H7 (cell line): ENCODE measurements at regions not wholly inside any gene's neighbourhood (a gene's known extent, or its start where the extent isn't known, plus 50 kb on each side); places are given as distances from the start of the nearest gene placed in this dataset.
A peak's percentile ranks its signal among the peaks of the same experiment; 100 is the strongest.

Experiments
- DNase-seq: peaks from one replicate; pipeline ENCODE4 v3.0.0; 2012
- H3K27me3 ChIP-seq: 2 replicates; pipeline ENCODE4 v1.6.0; 2011; ENCODE audit warnings: mild to moderate bottlenecking, low read length; ENCODE audit not compliant: control insufficient read depth, insufficient read depth
- H3K36me3 ChIP-seq: replicated peaks from 2 replicates; pipeline ENCODE4 v1.5.1; 2011; ENCODE audit warnings: low read length; ENCODE audit not compliant: control insufficient read depth, insufficient read depth
- H3K4me3 ChIP-seq: 2 replicates; pipeline ENCODE4 v1.5.1; 2011; ENCODE audit warnings: low read depth, mild to moderate bottlenecking, control low read depth, low read length, moderate library complexity; ENCODE audit not compliant: insufficient read depth

DNA sequence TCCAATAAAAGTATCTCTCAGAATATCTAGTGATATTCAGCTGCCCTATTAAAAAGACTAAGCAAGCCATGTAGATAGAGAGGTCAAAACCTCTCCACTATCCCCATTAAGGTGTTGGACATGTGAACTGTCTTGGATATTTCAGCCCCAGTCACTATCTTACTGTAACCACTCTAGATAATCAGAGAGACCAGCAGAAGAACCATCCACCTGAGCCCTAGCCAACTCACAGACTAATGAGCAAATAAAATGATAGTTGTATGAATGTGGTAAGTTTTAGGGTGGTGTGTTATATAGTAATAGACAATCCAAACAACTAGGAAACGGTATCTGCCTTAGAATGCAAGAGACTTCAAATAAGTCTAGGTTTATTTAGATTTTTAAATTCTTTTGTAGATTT, 268.6 kb upstream of the KLF14 start:
- no peak for DNase-seq
- Histone ChIP-seq H3K36me3 (no peaks in the 10 kb centered on the region), H3K27me3 (no peaks in the 10 kb centered on the region), H3K4me3 (no peak overlapping the region)

DNA sequence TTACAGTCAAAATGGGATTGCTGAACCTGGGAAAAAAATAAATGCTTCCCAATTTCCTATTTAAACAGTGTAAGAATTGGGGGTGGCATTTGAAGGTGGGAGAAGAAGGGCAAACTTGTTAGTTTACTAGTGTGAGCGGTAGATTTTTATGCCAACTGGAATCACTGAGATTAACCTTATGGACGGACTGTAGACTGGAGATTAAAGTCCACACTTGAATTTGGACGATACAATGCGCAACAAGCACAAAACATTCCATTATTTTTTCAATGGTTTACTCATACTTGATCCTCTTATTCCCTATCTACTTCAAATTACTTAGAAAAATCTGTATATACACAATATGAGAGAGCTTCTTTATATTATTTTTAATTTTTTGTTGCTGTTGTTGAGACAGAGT, 269.6 kb upstream of the KLF14 start:
- DNase-seq = no peak
- no peaks in the 10 kb centered on the region for H3K36me3 ChIP-seq
- no peaks in the 10 kb centered on the region for H3K27me3 ChIP-seq
- no peak overlapping the region for H3K4me3 ChIP-seq

DNA sequence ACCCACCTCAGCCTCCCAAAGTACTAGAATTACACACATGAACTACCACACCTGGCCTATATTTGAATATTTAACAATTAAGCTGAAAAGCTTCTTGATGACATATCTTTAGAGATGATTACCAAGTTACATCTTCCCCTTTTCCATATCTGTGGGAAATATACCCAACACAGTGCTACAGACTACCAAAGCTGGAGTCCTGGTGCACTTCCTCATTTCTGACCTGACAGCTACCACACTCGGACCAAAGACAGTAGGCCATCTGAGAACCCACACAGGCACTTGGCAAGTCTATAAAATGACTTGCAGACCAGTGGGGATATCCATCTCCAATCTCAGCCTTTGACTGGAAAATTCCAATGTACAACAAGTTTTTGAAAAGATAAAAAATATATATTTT, 270.4 kb upstream of the KLF14 start:
- no peak for DNase-seq
- Histone ChIP-seq H3K27me3 (no peaks in the 10 kb centered on the region), H3K4me3 (no peak overlapping the region), H3K36me3 (no peaks in the 10 kb centered on the region)

DNA sequence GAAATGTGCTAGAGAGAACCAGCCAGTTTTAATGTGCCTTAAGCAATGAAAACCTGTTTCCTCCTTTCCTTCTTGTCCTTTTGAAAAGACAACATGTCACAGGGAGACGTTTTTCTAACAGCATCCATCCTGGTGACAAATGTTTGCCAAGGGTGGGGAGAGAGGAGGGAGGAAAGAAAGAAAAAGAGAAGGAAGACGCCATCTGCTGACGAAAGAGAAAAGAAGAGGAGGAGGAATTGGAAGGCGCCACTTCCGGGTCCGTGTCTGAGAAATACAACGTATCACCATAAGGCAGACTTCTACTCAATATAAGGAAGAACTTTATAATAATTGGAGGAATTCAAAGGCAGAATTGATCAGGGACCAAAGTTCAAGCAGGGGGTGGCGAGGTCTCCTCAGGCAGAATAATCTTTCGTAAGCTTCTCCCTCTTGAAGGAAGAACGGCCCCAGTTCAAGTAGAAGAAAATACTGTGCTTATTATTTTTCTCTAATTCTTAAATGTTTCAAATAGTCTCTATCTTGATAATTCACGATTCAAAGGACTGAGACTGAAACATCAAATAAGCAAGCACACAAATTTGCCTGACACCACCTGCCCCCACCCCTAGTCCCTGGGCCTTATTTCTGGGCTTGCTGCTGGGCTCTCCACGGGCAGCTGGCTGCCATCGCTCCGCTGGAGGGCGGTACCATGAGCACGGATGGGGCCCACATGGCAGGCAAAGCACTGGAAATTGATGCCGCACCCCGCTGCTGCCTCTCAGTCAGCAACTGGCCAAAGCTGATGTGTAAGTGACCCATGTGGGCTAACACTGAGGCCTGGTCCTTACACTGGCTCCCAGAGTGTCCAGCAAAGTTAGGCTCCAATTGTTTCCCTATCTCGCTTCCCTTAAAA, 273.7 kb upstream of the KLF14 start:
- H3K27me3 ChIP-seq = no peaks in the 10 kb centered on the region
- no peaks in the 10 kb centered on the region for H3K36me3 ChIP-seq
- H3K4me3 ChIP-seq = no peak overlapping the region
- DNase-seq = peak; percentile 77

DNA sequence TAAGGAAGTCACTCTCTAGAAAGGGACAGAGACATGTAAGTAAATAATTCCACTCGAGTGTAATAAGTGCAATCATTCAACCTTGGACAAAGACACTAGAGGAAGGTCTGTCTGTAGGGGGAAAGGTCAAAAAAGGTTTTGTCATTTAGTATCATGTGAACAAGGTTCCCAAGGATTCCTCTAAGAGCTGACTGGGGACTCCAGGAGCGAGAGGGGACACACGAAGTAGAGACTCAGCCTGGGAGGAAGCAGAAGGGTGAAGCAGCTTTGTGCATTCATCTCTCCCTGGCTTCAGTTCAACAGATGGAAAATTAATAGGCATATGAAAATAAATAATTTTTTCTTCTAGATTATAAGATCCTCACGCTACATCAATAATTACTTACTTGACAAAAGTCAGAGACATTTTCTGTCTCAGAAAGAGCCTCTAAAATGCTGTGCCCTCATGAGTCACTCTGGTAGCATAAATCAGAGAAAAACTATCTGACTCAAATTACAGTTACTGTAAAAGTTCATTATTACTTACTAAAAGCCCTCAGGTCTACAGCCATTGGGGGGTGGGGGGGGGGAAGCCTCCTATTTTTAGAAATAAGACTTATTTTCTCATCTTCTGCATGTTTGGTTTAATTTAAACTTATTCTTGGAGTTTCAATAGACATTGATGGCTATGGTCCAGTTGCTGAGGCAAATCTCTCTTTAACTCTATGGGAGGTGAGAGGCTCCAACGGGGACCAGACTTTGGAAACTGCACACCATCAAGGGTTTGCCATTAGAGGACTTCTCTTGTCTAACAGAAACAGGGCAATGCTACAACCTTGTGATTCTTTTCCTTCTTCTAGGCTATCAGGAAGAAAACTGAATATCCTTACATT, 275.1 kb upstream of the KLF14 start:
- Histone ChIP-seq H3K36me3 (no peaks in the 10 kb centered on the region), H3K27me3 (no peaks in the 10 kb centered on the region), H3K4me3 (no peak overlapping the region)
- DNase-seq = no peak

DNA sequence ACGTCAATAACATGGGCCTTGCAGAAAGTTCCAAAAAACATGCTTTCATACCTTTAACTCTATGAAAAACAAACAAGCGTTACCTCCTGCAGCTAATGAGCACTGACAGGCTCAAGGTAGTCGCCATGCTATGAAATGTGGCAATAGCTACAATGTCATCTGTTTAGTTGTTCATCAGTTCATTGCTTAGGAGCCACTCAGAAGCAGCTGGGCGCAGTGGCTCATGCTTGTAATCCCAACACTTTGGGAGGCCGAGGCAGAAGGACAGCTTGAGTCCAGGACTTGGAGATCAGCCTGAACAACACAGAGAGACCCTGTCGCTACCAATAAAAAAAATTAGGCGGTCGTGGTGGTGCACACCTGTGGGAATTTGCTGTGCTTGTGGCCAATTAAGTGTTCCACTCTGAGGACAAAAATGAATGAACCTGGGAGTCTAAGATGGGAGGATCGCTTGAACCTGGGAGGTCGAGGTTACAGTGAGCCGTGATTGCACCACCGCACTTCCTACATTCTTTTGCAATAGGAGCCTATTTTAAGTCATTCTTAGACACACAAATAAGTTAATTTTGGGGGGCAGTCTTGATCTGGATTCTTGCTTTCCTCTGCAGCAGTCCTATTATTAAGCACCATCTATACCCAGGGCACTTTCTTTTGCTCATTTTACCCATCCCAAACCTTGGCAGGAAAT, 276.2 kb upstream of the KLF14 start:
- DNase-seq = no peak
- Histone ChIP-seq H3K36me3 (no peaks in the 10 kb centered on the region), H3K4me3 (no peak overlapping the region), H3K27me3 (no peaks in the 10 kb centered on the region)

DNA sequence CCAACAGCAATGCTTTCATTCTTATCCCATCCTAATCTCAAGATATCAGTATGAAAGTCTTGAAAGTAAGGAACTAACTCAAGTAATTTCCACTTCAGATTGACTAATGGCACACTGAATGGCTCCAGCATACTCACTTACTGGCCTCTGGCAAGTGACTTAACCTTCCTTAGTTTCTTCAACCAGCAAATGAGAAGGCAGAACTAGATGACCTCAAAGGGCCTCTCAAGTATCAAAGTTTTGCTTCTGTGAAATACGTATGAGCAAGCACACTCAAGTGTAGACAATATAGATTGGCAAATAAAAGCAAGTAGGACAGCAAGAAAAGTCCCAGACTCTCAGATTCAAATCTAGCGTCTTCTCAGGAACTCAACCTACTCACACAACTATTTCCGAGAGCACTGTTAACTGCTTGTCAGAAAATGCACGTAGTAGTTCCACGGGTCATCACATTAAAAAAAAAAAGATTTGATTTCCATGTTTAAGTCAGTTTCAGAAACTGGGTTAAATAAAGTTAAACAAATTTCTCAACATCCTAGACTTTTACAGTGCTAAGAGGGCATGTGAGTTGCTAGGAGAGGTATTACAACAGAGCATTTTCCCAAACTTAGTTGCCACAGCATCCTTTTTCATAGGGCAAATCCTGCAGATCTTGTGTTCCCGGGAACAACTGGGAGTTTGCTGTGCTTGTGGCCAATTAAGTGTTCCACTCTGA, 276.9 kb upstream of the KLF14 start:
- no peaks in the 10 kb centered on the region for H3K36me3 ChIP-seq
- H3K4me3 ChIP-seq = no peak overlapping the region
- H3K27me3 ChIP-seq = no peaks in the 10 kb centered on the region
- DNase-seq = no peak

DNA sequence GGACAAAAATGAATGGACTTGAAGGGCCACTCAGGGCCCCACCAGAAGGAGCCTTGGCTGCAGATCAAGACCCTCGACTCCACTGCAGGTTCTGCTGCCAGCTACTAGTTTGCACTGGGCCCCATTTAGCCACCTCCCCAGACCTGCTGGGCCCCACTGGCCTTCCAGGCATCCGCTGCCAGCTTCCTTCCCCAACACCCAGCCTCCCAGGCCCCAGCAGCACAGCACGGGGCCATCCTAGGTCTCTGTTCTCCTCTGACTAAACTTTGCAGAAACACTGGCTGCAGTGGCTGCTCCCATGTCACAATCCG, 277.4 kb upstream of the KLF14 start:
- peak; percentile 64 for DNase-seq

DNA sequence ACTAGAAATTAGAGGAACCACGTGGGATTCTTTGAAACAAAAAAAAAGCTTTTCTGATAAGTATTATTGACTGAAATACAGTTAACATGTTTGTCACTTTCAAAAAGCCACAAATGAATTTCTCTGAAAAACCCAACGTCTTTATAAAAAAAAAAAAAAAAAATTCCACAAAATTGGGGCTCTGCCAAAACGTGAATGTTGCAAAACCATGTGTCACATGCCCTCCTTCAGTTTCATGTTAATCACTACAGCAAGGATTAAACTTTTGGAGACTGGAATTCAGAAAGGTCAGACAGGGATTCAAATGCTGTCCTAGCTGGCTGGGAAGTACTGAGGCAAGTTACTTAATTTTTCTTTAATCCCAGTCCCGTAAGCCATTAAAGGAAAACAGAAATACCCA, 278.0 kb upstream of the KLF14 start:
- Histone ChIP-seq H3K4me3 (no peak overlapping the region), H3K27me3 (no peaks in the 10 kb centered on the region), H3K36me3 (no peaks in the 10 kb centered on the region)
- DNase-seq = no peak

More for the DNA sequence above, 277.4 kb upstream of the KLF14 start:
- Histone ChIP-seq H3K36me3 (no peaks in the 10 kb centered on the region), H3K27me3 (no peaks in the 10 kb centered on the region), H3K4me3 (no peak overlapping the region)

DNA sequence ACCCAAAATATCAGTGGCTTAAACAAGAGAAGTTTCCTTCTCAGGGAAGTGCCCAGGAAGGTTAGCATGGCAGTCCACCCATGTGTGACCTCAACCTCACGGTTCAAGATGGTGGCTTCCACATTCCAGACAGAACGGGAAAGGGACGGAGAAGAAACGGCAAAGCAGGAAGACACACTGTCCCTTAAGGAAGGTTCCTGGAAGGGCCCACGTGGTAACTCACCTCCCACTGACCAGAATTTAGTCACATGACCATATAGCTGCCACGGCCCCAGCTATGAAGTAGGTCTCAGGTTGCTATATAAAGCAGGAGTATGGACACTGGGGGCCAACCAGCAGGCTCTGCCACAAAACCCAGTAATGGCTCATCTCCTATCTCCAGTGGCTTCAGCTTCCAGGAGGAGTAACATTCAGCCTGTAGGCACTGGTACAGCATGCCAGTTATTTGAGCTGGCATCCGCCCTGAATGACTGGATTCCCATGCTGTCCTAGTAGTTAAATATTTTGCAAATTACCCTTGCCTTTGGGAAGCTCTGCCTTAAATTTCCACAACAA, 278.5 kb upstream of the KLF14 start:
- no peak for DNase-seq
- H3K27me3 ChIP-seq = no peaks in the 10 kb centered on the region
- no peaks in the 10 kb centered on the region for H3K36me3 ChIP-seq
- no peak overlapping the region for H3K4me3 ChIP-seq

DNA sequence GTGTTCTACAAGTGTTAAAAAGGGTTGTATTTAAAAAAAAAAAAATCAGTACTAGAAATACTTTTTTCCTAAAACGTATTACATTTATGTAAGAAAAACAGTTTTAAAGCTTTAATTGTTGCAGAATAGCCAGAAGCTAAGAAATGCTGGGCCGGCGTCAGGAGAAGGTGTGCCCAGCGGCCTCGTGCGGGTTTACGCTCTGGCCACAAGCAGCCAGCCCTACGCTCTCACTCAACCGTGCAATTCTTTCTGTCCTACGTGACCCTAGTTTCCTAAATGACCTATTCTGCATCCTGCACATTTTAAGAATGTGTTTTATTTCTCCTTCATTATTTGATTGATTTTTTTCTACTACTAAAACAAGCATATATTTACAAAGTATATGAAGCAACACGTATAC, 279.7 kb upstream of the KLF14 start:
- no peak for DNase-seq
- Histone ChIP-seq H3K36me3 (no peaks in the 10 kb centered on the region), H3K27me3 (no peaks in the 10 kb centered on the region), H3K4me3 (no peak overlapping the region)

DNA sequence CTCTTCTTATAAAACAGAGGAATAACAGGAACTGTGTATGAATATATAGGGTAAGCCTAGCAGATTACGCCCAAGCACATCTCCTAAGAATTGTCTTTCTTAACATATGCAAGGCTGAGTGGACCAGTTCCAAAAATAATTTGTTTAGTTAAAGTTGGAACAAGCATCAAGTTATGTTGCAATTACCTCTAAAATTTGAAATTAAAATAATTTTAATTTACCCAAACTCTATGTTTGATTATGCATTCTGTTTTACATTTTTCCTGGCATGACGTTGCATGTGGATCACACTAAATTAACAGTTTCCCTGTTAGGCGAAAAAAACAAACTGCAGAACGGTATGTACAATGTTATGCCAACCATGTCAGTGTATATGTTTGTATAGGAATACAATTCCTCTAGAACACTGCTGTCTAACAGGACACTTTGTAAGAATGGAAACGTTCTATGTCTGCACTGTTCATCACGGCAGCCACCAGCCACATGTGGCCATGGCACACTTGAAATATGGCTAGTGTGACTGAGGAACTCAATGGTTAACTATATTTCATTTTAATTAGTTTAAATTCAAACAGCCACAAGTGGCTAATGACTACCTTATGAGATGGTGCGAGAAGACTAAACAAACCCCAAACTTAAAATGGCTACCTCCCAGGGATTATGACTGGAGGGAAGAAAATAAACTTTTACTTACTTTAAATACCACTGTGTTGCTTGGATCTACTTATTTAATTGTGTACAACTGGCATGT, 281.1 kb upstream of the KLF14 start:
- Histone ChIP-seq H3K36me3 (no peaks in the 10 kb centered on the region), H3K4me3 (no peak overlapping the region), H3K27me3 (no peaks in the 10 kb centered on the region)
- DNase-seq = no peak

DNA sequence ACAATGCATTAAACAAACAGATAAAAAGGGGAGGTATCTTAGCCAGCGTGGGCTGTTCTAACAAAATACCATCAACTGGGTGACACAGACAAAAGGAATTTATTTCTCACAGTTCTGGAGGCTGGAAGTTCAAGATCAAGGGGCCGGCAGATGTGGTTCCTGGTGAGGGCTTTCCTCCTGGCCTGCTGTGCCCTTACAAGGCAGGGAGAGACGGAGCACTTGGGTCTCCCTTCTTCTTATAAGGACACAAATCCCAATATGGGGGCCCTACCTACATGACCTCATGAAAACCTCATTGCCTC, 281.6 kb upstream of the KLF14 start:
- DNase-seq = no peak
- no peaks in the 10 kb centered on the region for H3K36me3 ChIP-seq
- no peak overlapping the region for H3K4me3 ChIP-seq
- no peaks in the 10 kb centered on the region for H3K27me3 ChIP-seq

DNA sequence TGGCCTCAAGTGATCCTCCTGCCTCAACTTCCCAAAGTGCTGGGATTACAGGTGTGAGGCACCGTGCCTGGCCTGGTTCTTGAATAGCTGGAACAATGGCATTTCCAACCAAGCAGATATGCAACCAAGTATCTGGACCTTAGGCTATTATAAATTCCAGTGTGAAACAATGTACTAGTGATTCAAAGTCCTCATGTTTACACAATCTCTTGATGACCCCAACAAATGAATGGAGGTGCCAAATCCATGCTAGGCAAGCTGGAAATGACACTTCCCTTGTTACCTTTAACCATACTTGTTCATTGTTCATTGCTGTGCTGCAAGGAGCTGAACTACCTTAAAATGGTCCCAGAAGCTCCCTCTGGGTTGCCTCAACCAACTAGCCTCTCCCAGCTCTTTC, 282.2 kb upstream of the KLF14 start:
- no peaks in the 10 kb centered on the region for H3K27me3 ChIP-seq
- no peak for DNase-seq
- H3K4me3 ChIP-seq = no peak overlapping the region
- no peaks in the 10 kb centered on the region for H3K36me3 ChIP-seq
